Tibial nerve (tissue), 3 donors: ENCODE measurements at regions not wholly inside any gene's neighbourhood (a gene's known extent, or its start where the extent isn't known, plus 50 kb on each side); places are given as distances from the start of the nearest gene placed in this dataset.

Experiments used
- POLR2A ChIP-seq, 2 donors: fragments of 450-650 bp; IDR thresholded peaks; one replicate each; pipeline ENCODE4 v1.6.1; 2017; ENCODE audit warnings: antibody characterized with exemption in 2 of 2, mild to moderate bottlenecking in 2 of 2, moderate library complexity in 2 of 2
- TF ChIP-seq, protein P1 (sequence below), 5 experiments: fragments of 200-600 bp in 3 of 5; fragments of 450-650 bp in 2 of 5; sonication (generic) in 3 of 5; IDR thresholded peaks; one replicate each; pipeline ENCODE4 v1.5.1; 2016 to 2019; ENCODE audit warnings: antibody characterized with exemption in 5 of 5, mild to moderate bottlenecking in 3 of 5, moderate library complexity in 2 of 5

DNA sequence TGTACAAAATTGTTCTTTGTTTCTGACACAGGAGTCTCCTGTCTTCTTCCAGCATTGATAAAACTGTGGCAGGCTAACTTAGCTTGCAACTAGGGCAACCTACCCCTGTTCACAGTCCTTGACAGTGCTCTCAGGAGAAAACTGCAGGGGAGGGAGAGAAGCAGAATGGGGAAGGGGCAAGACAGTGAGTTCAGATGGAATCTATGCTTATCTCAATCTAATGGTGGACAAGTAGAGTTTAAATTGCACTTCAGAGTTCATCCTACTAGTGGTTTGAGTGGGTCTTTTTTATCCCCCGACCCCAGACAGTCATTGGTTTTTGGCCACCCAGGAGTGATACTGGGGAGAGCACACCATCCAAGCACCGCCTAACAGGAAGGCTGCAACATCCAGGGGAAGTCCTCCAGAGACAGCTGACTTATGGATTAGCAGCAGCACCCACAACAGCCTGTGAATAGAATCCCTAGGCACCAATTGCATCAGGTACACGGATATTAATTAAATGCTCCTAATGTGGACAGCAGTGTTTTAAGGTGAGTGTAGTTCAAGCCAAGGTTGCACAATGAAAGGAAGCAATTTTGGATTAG, 236.6 kb downstream of the NHLRC3 start:
- TF ChIP-seq POLR2A (IDR thresholded peaks at IDR 0.05) = no peak
- TF ChIP-seq, protein P1, sequence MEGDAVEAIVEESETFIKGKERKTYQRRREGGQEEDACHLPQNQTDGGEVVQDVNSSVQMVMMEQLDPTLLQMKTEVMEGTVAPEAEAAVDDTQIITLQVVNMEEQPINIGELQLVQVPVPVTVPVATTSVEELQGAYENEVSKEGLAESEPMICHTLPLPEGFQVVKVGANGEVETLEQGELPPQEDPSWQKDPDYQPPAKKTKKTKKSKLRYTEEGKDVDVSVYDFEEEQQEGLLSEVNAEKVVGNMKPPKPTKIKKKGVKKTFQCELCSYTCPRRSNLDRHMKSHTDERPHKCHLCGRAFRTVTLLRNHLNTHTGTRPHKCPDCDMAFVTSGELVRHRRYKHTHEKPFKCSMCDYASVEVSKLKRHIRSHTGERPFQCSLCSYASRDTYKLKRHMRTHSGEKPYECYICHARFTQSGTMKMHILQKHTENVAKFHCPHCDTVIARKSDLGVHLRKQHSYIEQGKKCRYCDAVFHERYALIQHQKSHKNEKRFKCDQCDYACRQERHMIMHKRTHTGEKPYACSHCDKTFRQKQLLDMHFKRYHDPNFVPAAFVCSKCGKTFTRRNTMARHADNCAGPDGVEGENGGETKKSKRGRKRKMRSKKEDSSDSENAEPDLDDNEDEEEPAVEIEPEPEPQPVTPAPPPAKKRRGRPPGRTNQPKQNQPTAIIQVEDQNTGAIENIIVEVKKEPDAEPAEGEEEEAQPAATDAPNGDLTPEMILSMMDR (IDR thresholded peaks at IDR 0.05) = no peak
